Neural cell (in vitro differentiated cells): ENCODE measurements at regions not wholly inside any gene's neighbourhood (a gene's known extent, or its start where the extent isn't known, plus 50 kb on each side); places are given as distances from the start of the nearest gene placed in this dataset.

ENCODE experiments used
- H2AFZ ChIP-seq: fragments of 200-600, 300-800 bp; sonication (generic), shearing (Covaris generic); 2 replicates; pipeline ENCODE4 v1.6.0; 2014; ENCODE audit warnings: low read depth, mild to moderate bottlenecking, antibody characterized with exemption, low read length, moderate library complexity
- H3F3A ChIP-seq: fragments of 200-600 bp; shearing (Covaris generic); 2 replicates; pipeline ENCODE4 v1.6.1; 2016; ENCODE audit warnings: mild to moderate bottlenecking, moderate library complexity, mixed read lengths, antibody characterized with exemption, low read length; ENCODE audit not compliant: insufficient read depth, poor library complexity, severe bottlenecking
- H3K27ac ChIP-seq: fragments of 200-600, 300-800 bp; sonication (generic), shearing (Covaris generic); 2 replicates; pipeline ENCODE4 v1.5.1; 2014; ENCODE audit warnings: mild to moderate bottlenecking, low read length, moderate library complexity
- H3K27me3 ChIP-seq: fragments of 300-800, 200-600 bp; sonication (generic), shearing (Covaris generic); 2 replicates; pipeline ENCODE4 v1.6.0; 2014; ENCODE audit warnings: mild to moderate bottlenecking, low read depth, low read length, moderate library complexity; ENCODE audit not compliant: insufficient read depth
- H3K36me3 ChIP-seq: fragments of 300-800, 200-600 bp; sonication (generic), shearing (Covaris generic); 2 replicates; pipeline ENCODE4 v1.5.1; 2014; ENCODE audit warnings: mild to moderate bottlenecking, antibody characterized with exemption, low read length, moderate library complexity; ENCODE audit not compliant: insufficient read depth
- H3K4me2 ChIP-seq: fragments of 300-800, 200-600 bp; sonication (generic), shearing (Covaris generic); 2 replicates; pipeline ENCODE4 v1.6.0; 2014; ENCODE audit warnings: mild to moderate bottlenecking, low read length
- H3K4me3 ChIP-seq: fragments of 300-800, 200-600 bp; sonication (generic), shearing (Covaris generic); 2 replicates; pipeline ENCODE4 v1.5.1; 2014; ENCODE audit warnings: mild to moderate bottlenecking, low read length, moderate library complexity
- H3K79me2 ChIP-seq: fragments of 200-600 bp; shearing (Covaris generic); replicated peaks from 2 replicates; pipeline ENCODE4 v1.6.0; 2014; ENCODE audit warnings: mild to moderate bottlenecking, low read length, moderate library complexity; ENCODE audit not compliant: insufficient read depth
- H3K9ac ChIP-seq: fragments of 300-800, 200-600 bp; sonication (generic), shearing (Covaris generic); 2 replicates; pipeline ENCODE4 v1.6.1; 2016; ENCODE audit warnings: mild to moderate bottlenecking, low read length, mixed read lengths
- H3K9me2 ChIP-seq: fragments of 200-600 bp; shearing (Covaris generic); 2 replicates; pipeline ENCODE4 v1.6.1; 2016; ENCODE audit warnings: mild to moderate bottlenecking, low read length, mixed read lengths; ENCODE audit not compliant: insufficient read depth
- H3K9me3 ChIP-seq: fragments of 200-600, 300-800 bp; sonication (generic), shearing (Covaris generic); 2 replicates; pipeline ENCODE4 v1.6.1; 2016; ENCODE audit warnings: mild to moderate bottlenecking, mixed run types, low read length, moderate library complexity, mixed read lengths
- H4K20me1 ChIP-seq: fragments of 200-600 bp; shearing (Covaris generic); 2 replicates; pipeline ENCODE4 v1.6.1; 2016; ENCODE audit warnings: mild to moderate bottlenecking, mixed run types; ENCODE audit not compliant: insufficient read depth
- CTCF ChIP-seq: fragments of 450-650 bp; IDR thresholded peaks from 2 replicates; pipeline ENCODE4 v1.5.1; 2014; ENCODE audit warnings: antibody characterized with exemption, mild to moderate bottlenecking, moderate library complexity; ENCODE audit not compliant: poor library complexity, severe bottlenecking
- EP300 ChIP-seq: fragments of 450-650 bp; conservative IDR thresholded peaks from 2 replicates; pipeline ENCODE4 v1.6.1; 2014; ENCODE audit warnings: antibody characterized with exemption, mild to moderate bottlenecking, moderate library complexity; ENCODE audit not compliant: poor library complexity, severe bottlenecking
- EZH2 ChIP-seq: fragments of 200-600, 300-800 bp; shearing (Covaris generic), sonication (generic); IDR thresholded peaks from 2 replicates; pipeline ENCODE4 v1.6.1; 2014; ENCODE audit warnings: antibody characterized with exemption, low read length, borderline replicate concordance, mild to moderate bottlenecking; ENCODE audit not compliant: insufficient read depth, poor library complexity, severe bottlenecking
- MXI1 ChIP-seq: fragments of 450-650 bp; conservative IDR thresholded peaks from 2 replicates; pipeline ENCODE4 v1.6.1; 2014; ENCODE audit warnings: antibody characterized with exemption, mild to moderate bottlenecking; ENCODE audit not compliant: poor library complexity, severe bottlenecking
- POLR2AphosphoS5 ChIP-seq: IDR thresholded peaks from 2 replicates; pipeline ENCODE4 v1.6.1; 2012
- RAD21 ChIP-seq: fragments of 450-650 bp; conservative IDR thresholded peaks from 2 replicates; pipeline ENCODE4 v1.6.1; 2014; ENCODE audit warnings: antibody characterized with exemption, mild to moderate bottlenecking, moderate library complexity
- REST ChIP-seq: IDR thresholded peaks from 2 replicates; pipeline ENCODE4 v1.6.1; 2012; ENCODE audit warnings: borderline replicate concordance
- SMC3 ChIP-seq: fragments of 450-650 bp; conservative IDR thresholded peaks from 2 replicates; pipeline ENCODE4 v1.6.1; 2014; ENCODE audit warnings: antibody characterized with exemption, mild to moderate bottlenecking, moderate library complexity; ENCODE audit not compliant: poor library complexity
- TAF1 ChIP-seq: IDR thresholded peaks from 2 replicates; pipeline ENCODE4 v1.6.1; 2012; ENCODE audit warnings: low read depth

GRCh38 chr5:110219769-110220168 is 506.7 kb downstream of the TMEM232 start:
- no peaks in the 10 kb centered on the region for H3F3A ChIP-seq
- H2AFZ ChIP-seq = no peak overlapping the region
- no peak overlapping the region for H3K4me3 ChIP-seq
- no peaks in the 10 kb centered on the region for H4K20me1 ChIP-seq
- H3K36me3 ChIP-seq = no peaks in the 10 kb centered on the region
- no peaks in the 10 kb centered on the region for H3K9me2 ChIP-seq
- H3K27me3 ChIP-seq = no peaks in the 10 kb centered on the region
- peaks cover 6% of the 10 kb centered on the region for H3K9me3 ChIP-seq
- TF ChIP-seq EP300 (no peak), EZH2 (no peak), CTCF (no peak), MXI1 (no peak)
- no peak overlapping the region for H3K4me2 ChIP-seq
- H3K27ac ChIP-seq = no peak overlapping the region
- no peaks in the 10 kb centered on the region for H3K79me2 ChIP-seq
- H3K9ac ChIP-seq = no peak overlapping the region

GRCh38 chr5:110221036-110221435 is 505.4 kb downstream of the TMEM232 start:
- Histone ChIP-seq H3F3A (no peaks in the 10 kb centered on the region), H3K9me3 (peaks cover 6% of the 10 kb centered on the region), H3K9ac (no peak overlapping the region), H3K4me2 (no peak overlapping the region), H4K20me1 (no peaks in the 10 kb centered on the region), H3K36me3 (no peaks in the 10 kb centered on the region), H3K4me3 (no peak overlapping the region), H3K27ac (no peak overlapping the region), H3K79me2 (no peaks in the 10 kb centered on the region), H3K9me2 (no peaks in the 10 kb centered on the region), H2AFZ (no peak overlapping the region), H3K27me3 (no peaks in the 10 kb centered on the region)
- TF ChIP-seq POLR2AphosphoS5 (no peak), MXI1 (no peak), TAF1 (no peak), EZH2 (no peak), CTCF (no peak), SMC3 (no peak), REST (no peak), RAD21 (no peak), EP300 (no peak)
